Gastrocnemius medialis (tissue), 4 donors: ENCODE measurements at regions not wholly inside any gene's neighbourhood (a gene's known extent, or its start where the extent isn't known, plus 50 kb on each side); places are given as distances from the start of the nearest gene placed in this dataset.
"Not testable (repeated sequence)": the region's sequence is repeated elsewhere in the genome, so short reads cannot be mapped to it uniquely, and the experiment has no call there.

Experiments used
- ATAC-seq, 2 donors: fragments of 150-250 bp; one replicate each; pipeline ENCODE4 v1.9.1; 2016
- DNase-seq, 2 donors: peaks; one replicate each; pipeline ENCODE4 v3.0.0-alpha.2; 2019
- H3K27ac ChIP-seq, 4 donors: fragments of 200-600 bp; sonication (generic); 1 replicate in 1 of 4; 2 replicates in 3 of 4; pipeline ENCODE4 v1.5.1; 2016 to 2018; ENCODE audit warnings: mild to moderate bottlenecking in 2 of 4, moderate library complexity in 1 of 4
- H3K27me3 ChIP-seq, 3 donors: fragments of 200-600 bp; sonication (generic) in 2 of 3; 1 replicate in 1 of 3; 2 replicates in 2 of 3; pipeline versions ENCODE4 v1.5.1 to v1.6.0; 2016 to 2019; ENCODE audit warnings: mild to moderate bottlenecking in 1 of 3, moderate library complexity in 1 of 3
- H3K36me3 ChIP-seq, 2 donors: fragments of 200-600 bp; sonication (generic) in 1 of 2; one replicate each; pipeline ENCODE4 v1.5.1; 2017 to 2018
- H3K4me1 ChIP-seq, 2 donors: fragments of 200-600 bp; sonication (generic) in 1 of 2; one replicate each; pipeline ENCODE4 v1.5.1; 2016 to 2017; ENCODE audit warnings: mild to moderate bottlenecking in 2 of 2
- H3K4me3 ChIP-seq, 4 donors: fragments of 200-600 bp; sonication (generic) in 3 of 4; 1 replicate in 1 of 4; 2 replicates in 3 of 4; pipeline ENCODE4 v1.5.1; 2016 to 2019; ENCODE audit warnings: mild to moderate bottlenecking in 2 of 4
- H3K9me3 ChIP-seq, 3 donors: fragments of 200-600 bp; sonication (generic) in 2 of 3; 1 replicate in 1 of 3; 2 replicates in 2 of 3; pipeline ENCODE4 v1.5.1; 2016 to 2019
- CTCF ChIP-seq, 5 experiments: fragments of 450-650 bp in 3 of 5; fragments of 200-600 bp in 2 of 5; sonication (generic) in 2 of 5; IDR thresholded peaks in 4 of 5; conservative IDR thresholded peaks in 1 of 5; 1 replicate in 4 of 5; 2 replicates in 1 of 5; pipeline ENCODE4 v1.5.1; 2016 to 2019; ENCODE audit warnings: antibody characterized with exemption in 5 of 5, mild to moderate bottlenecking in 3 of 5, moderate library complexity in 3 of 5
- POLR2A ChIP-seq, 2 donors: fragments of 450-650 bp; IDR thresholded peaks; one replicate each; pipeline ENCODE4 v1.6.1; 2017; ENCODE audit warnings: antibody characterized with exemption in 2 of 2, mild to moderate bottlenecking in 2 of 2, moderate library complexity in 2 of 2
- in situ Hi-C, 4 donors: fragments of 200-750 bp; cut with MboI; loops; one replicate each; pipeline versions ENCODE4 v1.15.0 to v1.8.0; 2017; ENCODE audit warnings: low sequenced_read_pairs in 4 of 4
- intact Hi-C: fragments of 100-400 bp; cut with DNase I; formaldehyde crosslinking; loops from one replicate; pipeline ENCODE4 v1.15.1; 2023; ENCODE audit warnings: low total_unique reads

GRCh38 chr13:55573565-55573964 is 1567.2 kb upstream of the PRR20A start:
- in situ Hi-C loops (no loop called here), intact Hi-C loops (no loop called here)
- Histone ChIP-seq H3K4me3 (no peak overlapping the region), H3K27ac (no peak overlapping the region), H3K9me3 (no peaks in the 10 kb centered on the region), H3K4me1 (no peaks in the 10 kb centered on the region), H3K36me3 (no peaks in the 10 kb centered on the region), H3K27me3 (no peaks in the 10 kb centered on the region)
- ATAC-seq (no peak), DNase-seq (no peak)
- TF ChIP-seq POLR2A (IDR thresholded peaks at IDR 0.05) (no peak), CTCF (IDR thresholded peaks at IDR 0.05 in 4 of 5, conservative IDR thresholded peaks at IDR 0.05 in 1 of 5) (no peak)

GRCh38 chr13:55576389-55576788 is 1564.3 kb upstream of the PRR20A start:
- intact Hi-C loops = no loop called here
- in situ Hi-C loops = no loop called here
- H3K4me3 ChIP-seq = no peak overlapping the region
- H3K36me3 ChIP-seq = no peaks in the 10 kb centered on the region
- no peaks in the 10 kb centered on the region for H3K27me3 ChIP-seq
- DNase-seq (no peak), ATAC-seq (no peak)
- no peak for TF ChIP-seq CTCF (IDR thresholded peaks at IDR 0.05 in 4 of 5, conservative IDR thresholded peaks at IDR 0.05 in 1 of 5)
- no peak for TF ChIP-seq POLR2A (IDR thresholded peaks at IDR 0.05)
- no peaks in the 10 kb centered on the region for H3K4me1 ChIP-seq
- no peak overlapping the region for H3K27ac ChIP-seq
- no peaks in the 10 kb centered on the region for H3K9me3 ChIP-seq

DNA sequence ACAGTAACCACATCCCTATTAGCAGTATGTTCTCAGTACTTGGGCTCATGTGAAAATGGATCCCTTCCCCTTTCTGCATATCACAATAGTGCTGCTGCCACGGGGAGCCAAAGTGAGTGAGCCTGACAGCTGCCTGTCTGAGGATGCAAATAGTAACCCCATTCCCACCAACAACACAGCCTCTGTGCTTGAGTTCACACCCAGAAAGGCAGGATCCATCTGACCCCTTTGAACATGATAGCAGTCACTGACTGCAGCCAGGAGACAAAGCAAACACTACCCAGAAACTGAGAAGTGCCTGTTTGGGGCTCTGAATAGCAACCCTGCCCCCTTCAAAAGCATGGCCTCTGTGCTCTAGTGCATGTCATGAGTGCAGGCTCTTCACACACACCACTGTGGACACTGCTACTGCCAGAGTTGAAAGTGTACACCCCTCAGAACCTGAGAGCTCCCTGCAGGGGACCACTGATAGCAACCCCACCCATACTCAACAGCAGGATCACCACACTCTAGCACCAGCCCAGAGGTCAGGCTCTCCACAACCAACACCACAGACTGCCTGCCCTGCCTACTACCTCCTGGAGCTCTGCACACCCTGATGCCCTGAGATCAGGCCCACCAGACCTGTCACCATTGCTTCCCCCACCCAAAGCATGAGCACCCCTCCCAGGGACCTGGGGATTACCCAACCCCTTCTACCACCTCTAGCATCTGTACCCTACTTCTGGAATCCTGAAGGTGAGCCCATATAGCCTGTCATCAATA is 1563.5 kb upstream of the PRR20A start:
- no peaks in the 10 kb centered on the region for H3K9me3 ChIP-seq
- H3K27me3 ChIP-seq = no peaks in the 10 kb centered on the region
- no peak for DNase-seq
- ATAC-seq = no peak
- in situ Hi-C loops (no loop called here), intact Hi-C loops (no loop called here)
- H3K36me3 ChIP-seq = no peaks in the 10 kb centered on the region
- no peak overlapping the region for H3K4me3 ChIP-seq
- no peak for TF ChIP-seq CTCF (IDR thresholded peaks at IDR 0.05 in 4 of 5, conservative IDR thresholded peaks at IDR 0.05 in 1 of 5)
- TF ChIP-seq POLR2A (IDR thresholded peaks at IDR 0.05) = no peak
- H3K27ac ChIP-seq = no peak overlapping the region
- H3K4me1 ChIP-seq = no peaks in the 10 kb centered on the region

GRCh38 chr13:55577847-55578210 is 1562.9 kb upstream of the PRR20A start:
- H3K27ac ChIP-seq = no peak overlapping the region
- H3K4me3 ChIP-seq = no peak overlapping the region
- DNase-seq (no peak), ATAC-seq (no peak)
- no peaks in the 10 kb centered on the region for H3K4me1 ChIP-seq
- H3K27me3 ChIP-seq = no peaks in the 10 kb centered on the region
- H3K36me3 ChIP-seq = no peaks in the 10 kb centered on the region
- in situ Hi-C loops = no loop called here
- no peak for TF ChIP-seq CTCF (IDR thresholded peaks at IDR 0.05 in 4 of 5, conservative IDR thresholded peaks at IDR 0.05 in 1 of 5)
- intact Hi-C loops = no loop called here
- no peaks in the 10 kb centered on the region for H3K9me3 ChIP-seq

DNA sequence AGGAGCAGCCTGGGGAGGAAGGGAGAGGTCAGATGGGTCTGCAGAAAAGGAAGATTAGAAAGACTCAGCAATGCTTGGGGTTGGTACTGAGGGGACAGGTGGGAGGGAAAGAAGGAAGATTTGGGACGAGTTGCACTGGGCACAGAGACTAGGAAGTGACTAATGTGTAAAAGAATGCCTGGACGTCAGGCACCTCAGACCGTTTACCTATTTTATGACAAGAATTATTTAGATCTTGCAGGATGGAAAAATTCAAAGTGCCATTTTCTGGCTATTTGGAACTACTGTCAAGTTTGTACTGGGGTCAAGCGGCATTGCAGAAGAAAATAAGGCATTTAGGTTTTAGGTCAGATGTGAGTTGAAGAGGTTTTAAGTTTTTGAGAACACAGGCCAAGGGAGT is 1558.4 kb upstream of the PRR20A start:
- ATAC-seq, H3K4me3 ChIP-seq, H3K27ac ChIP-seq, DNase-seq, H3K27me3 ChIP-seq, H3K9me3 ChIP-seq, H3K4me1 ChIP-seq, in situ Hi-C loops, H3K36me3 ChIP-seq, intact Hi-C loops: not testable (repeated sequence)
